ENCODE measurements at regions not wholly inside any gene's neighbourhood (a gene's known extent, or its start where the extent isn't known, plus 50 kb on each side); places are given as distances from the start of the nearest gene placed in this dataset.

GRCh38 chr4:180060159-180060889 lies 2182.9 kb upstream of the TENM3 start:
- ChIA-PET CTCF (no interaction called here), RAD21 (ENCODE audit: low non-redundant PET in 1 of 2, low total read pairs in 2 of 2, uncharacterized antibody in 2 of 2, unreplicated experiment in 2 of 2) (no interaction called here), POLR2A (no interaction called here)
- Histone ChIP-seq H3K27me3 (ENCODE audit: insufficient read depth, low read length) (no peaks in the 10 kb centered on the region), H4K20me1 (ENCODE audit: insufficient read depth) (no peaks in the 10 kb centered on the region), H3K4me3 (replicated peaks in 1 of 2; ENCODE audit: low read depth in 1 of 2, low read length in 2 of 2) (no peak overlapping the region), H3K9me3 (ENCODE audit: control insufficient read depth in 1 of 2, insufficient read depth in 1 of 2, low read depth in 1 of 2, low read length in 2 of 2) (no peaks in the 10 kb centered on the region), H3K4me2 (ENCODE audit: low read length) (no peak overlapping the region), H3K79me2 (ENCODE audit: insufficient read depth, low read length) (no peaks in the 10 kb centered on the region), H3K9me2 (ENCODE audit: insufficient read depth) (no peaks in the 10 kb centered on the region), H2AFZ (ENCODE audit: low read depth, low read length, poor library complexity, severe bottlenecking) (no peak overlapping the region), H3K36me3 (ENCODE audit: control insufficient read depth in 1 of 2, insufficient read depth in 2 of 2, low read length in 2 of 2) (no peaks in the 10 kb centered on the region), H3K9ac (ENCODE audit: low read length) (no peak overlapping the region), H3K4me1 (ENCODE audit: control insufficient read depth in 1 of 2, insufficient read depth in 2 of 2, low read length in 2 of 2) (no peaks in the 10 kb centered on the region), H3K27ac (ENCODE audit: low read depth, low read length) (no peak overlapping the region)
- DNase-seq (ENCODE audit: low read depth, low spot score) = no peak
- BruUV-seq (replicated peaks) = no TSS peak
- TF ChIP-seq POLR2AphosphoS5 (IDR thresholded peaks at IDR 0.05; ENCODE audit: low read depth, low read length) (no peak), POLR2A (IDR thresholded peaks at IDR 0.05; ENCODE audit: borderline replicate concordance, extremely low read depth, insufficient read depth, insufficient read length) (no peak), TCF7L2 (IDR thresholded peaks at IDR 0.05; ENCODE audit: borderline replicate concordance, extremely low read depth, insufficient read depth, insufficient read length) (no peak), SRF (IDR thresholded peaks at IDR 0.05; ENCODE audit: low read depth) (no peak), ELF1 (IDR thresholded peaks at IDR 0.05; ENCODE audit: borderline replicate concordance, low read depth) (no peak), SP1 (IDR thresholded peaks at IDR 0.05; ENCODE audit: low read depth) (no peak), RAD21 (IDR thresholded peaks at IDR 0.05; ENCODE audit: low read depth) (no peak), FOSL1 (IDR thresholded peaks at IDR 0.05; ENCODE audit: low read depth) (no peak), EZH2phosphoT487 (IDR thresholded peaks at IDR 0.05; ENCODE audit: borderline replicate concordance) (no peak), JUND (IDR thresholded peaks at IDR 0.05) (no peak), YY1 (IDR thresholded peaks at IDR 0.05; ENCODE audit: extremely low read depth, insufficient replicate concordance, low read depth, low read length) (no peak), CEBPB (IDR thresholded peaks at IDR 0.05; ENCODE audit: low read depth) (no peak), EGR1 (IDR thresholded peaks at IDR 0.05; ENCODE audit: low read depth) (no peak), EZH2 (IDR thresholded peaks at IDR 0.05) (no peak), MAX (IDR thresholded peaks at IDR 0.05) (no peak), REST (IDR thresholded peaks at IDR 0.05; ENCODE audit: low read depth) (no peak), CBX3 (IDR thresholded peaks at IDR 0.05; ENCODE audit: low read depth) (no peak), ZNF274 (IDR thresholded peaks at IDR 0.05; ENCODE audit: low read depth, low read length) (no peak), ZFX (IDR thresholded peaks at IDR 0.05) (no peak)
- TF ChIP-seq, protein P1, sequence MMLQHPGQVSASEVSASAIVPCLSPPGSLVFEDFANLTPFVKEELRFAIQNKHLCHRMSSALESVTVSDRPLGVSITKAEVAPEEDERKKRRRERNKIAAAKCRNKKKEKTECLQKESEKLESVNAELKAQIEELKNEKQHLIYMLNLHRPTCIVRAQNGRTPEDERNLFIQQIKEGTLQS (IDR thresholded peaks at IDR 0.05) = no peak
- intact Hi-C loops (cut with micrococcal nuclease) = no loop called here
- no peak for ATAC-seq

Measured in HCT116 (cell line).